ENCODE measurements at regions not wholly inside any gene's neighbourhood (a gene's known extent, or its start where the extent isn't known, plus 50 kb on each side); places are given as distances from the start of the nearest gene placed in this dataset.

- Histone ChIP-seq H2BK120ac (ENCODE audit: low read depth, low read length) (no peak overlapping the region), H3K4me2 (ENCODE audit: low read depth, low read length) (no peak overlapping the region), H3K27ac (ENCODE audit: insufficient read depth, low read length) (no peak overlapping the region), H3K79me1 (ENCODE audit: low read depth in 1 of 2, low read length in 2 of 2) (no peaks in the 10 kb centered on the region), H3K14ac (replicated peaks; ENCODE audit: low read depth, low read length) (no peak overlapping the region), H2BK20ac (ENCODE audit: low read depth, low read length) (no peak overlapping the region), H3K4ac (ENCODE audit: low read depth, low read length) (no peak overlapping the region), H4K91ac (ENCODE audit: insufficient read depth, low read depth, low read length) (no peak overlapping the region), H3K9ac (ENCODE audit: low read depth, low read length) (no peak overlapping the region), H4K8ac (ENCODE audit: low read depth in 2 of 2, low read length in 2 of 2) (no peak overlapping the region), H3K9me1 (ENCODE audit: insufficient read depth, low read length) (no peaks in the 10 kb centered on the region), H3K4me1 (ENCODE audit: control insufficient read depth, insufficient read depth, low read length) (peaks cover 5% of the 10 kb centered on the region), H3K27me3 (ENCODE audit: control insufficient read depth, insufficient read depth, low read length) (no peaks in the 10 kb centered on the region), H3K18ac (ENCODE audit: low read depth, low read length) (no peak overlapping the region), H3K23ac (ENCODE audit: low read depth, low read length) (no peak overlapping the region), H2BK5ac (ENCODE audit: low read depth, low read length, poor library complexity, severe bottlenecking) (no peak overlapping the region), H3K4me3 (ENCODE audit: insufficient read depth, low read depth, low read length) (no peak overlapping the region), H3K36me3 (ENCODE audit: control insufficient read depth, insufficient read depth, low read length) (no peaks in the 10 kb centered on the region), H2BK15ac (ENCODE audit: low read depth, low read length) (no peak overlapping the region), H3K56ac (ENCODE audit: extremely low read depth, insufficient read depth, low read length) (no peak overlapping the region), H2AK9ac (replicated peaks; ENCODE audit: low read depth, low read length, poor library complexity) (no peak overlapping the region), H4K5ac (ENCODE audit: low read depth, low read length) (no peak overlapping the region), H3K9me3 (ENCODE audit: control insufficient read depth, insufficient read depth, low read length) (no peaks in the 10 kb centered on the region), H4K20me1 (ENCODE audit: insufficient read depth, low read length) (no peaks in the 10 kb centered on the region), H2AFZ (replicated peaks; ENCODE audit: low read length, poor library complexity) (no peak overlapping the region), H2AK5ac (ENCODE audit: low read depth, low read length) (no peak overlapping the region)
- BruUV-seq (replicated peaks), result no TSS peak
- ChIA-PET POLR2A (ENCODE audit: unreplicated experiment) (no interaction called here), CTCF (interaction anchor here (0.6 kb wide), 1 partner anchor 9 kb away, joined by 4 read pairs; no protein-coding TSS in a partner anchor)
- DNase-seq, result no peak
- WGBS, 2 experiments (ENCODE audit: extremely low coverage in 2 of 2, insufficient read length in 1 of 2), result no CpG with 5 or more reads among the region's 2 CpGs
- intact Hi-C loops (cut with micrococcal nuclease), result no loop called here
- in situ Hi-C loops (cut with MboI; ENCODE audit: low sequenced_read_pairs), result no loop called here
- TF ChIP-seq CHD1 (IDR thresholded peaks at IDR 0.05; ENCODE audit: low read depth, low read length), result no peak
- no peak for TF ChIP-seq SMC3 (IDR thresholded peaks at IDR 0.05; ENCODE audit: low read depth, low read length)
- no peak for TF ChIP-seq FOS (IDR thresholded peaks at IDR 0.05; ENCODE audit: low read depth, low read length)
- no peak for TF ChIP-seq MXI1 (IDR thresholded peaks at IDR 0.05; ENCODE audit: borderline replicate concordance, low read depth, low read length)
- no peak for TF ChIP-seq CEBPB (IDR thresholded peaks at IDR 0.05; ENCODE audit: low read depth, low read length)
- TF ChIP-seq USF2 (IDR thresholded peaks at IDR 0.05; ENCODE audit: low read depth, low read length), result no peak
- no peak for TF ChIP-seq POLR2A (IDR thresholded peaks at IDR 0.05; ENCODE audit: low read depth, low read length)
- no peak for TF ChIP-seq BHLHE40 (IDR thresholded peaks at IDR 0.05; ENCODE audit: low read depth, low read length)
- TF ChIP-seq, protein P1, sequence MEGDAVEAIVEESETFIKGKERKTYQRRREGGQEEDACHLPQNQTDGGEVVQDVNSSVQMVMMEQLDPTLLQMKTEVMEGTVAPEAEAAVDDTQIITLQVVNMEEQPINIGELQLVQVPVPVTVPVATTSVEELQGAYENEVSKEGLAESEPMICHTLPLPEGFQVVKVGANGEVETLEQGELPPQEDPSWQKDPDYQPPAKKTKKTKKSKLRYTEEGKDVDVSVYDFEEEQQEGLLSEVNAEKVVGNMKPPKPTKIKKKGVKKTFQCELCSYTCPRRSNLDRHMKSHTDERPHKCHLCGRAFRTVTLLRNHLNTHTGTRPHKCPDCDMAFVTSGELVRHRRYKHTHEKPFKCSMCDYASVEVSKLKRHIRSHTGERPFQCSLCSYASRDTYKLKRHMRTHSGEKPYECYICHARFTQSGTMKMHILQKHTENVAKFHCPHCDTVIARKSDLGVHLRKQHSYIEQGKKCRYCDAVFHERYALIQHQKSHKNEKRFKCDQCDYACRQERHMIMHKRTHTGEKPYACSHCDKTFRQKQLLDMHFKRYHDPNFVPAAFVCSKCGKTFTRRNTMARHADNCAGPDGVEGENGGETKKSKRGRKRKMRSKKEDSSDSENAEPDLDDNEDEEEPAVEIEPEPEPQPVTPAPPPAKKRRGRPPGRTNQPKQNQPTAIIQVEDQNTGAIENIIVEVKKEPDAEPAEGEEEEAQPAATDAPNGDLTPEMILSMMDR (conservative IDR thresholded peaks at IDR 0.05; ENCODE audit: low read depth, low read length), result no peak
- no peak for TF ChIP-seq RFX5 (IDR thresholded peaks at IDR 0.05; ENCODE audit: low read depth, low read length)
- TF ChIP-seq, protein P2, sequence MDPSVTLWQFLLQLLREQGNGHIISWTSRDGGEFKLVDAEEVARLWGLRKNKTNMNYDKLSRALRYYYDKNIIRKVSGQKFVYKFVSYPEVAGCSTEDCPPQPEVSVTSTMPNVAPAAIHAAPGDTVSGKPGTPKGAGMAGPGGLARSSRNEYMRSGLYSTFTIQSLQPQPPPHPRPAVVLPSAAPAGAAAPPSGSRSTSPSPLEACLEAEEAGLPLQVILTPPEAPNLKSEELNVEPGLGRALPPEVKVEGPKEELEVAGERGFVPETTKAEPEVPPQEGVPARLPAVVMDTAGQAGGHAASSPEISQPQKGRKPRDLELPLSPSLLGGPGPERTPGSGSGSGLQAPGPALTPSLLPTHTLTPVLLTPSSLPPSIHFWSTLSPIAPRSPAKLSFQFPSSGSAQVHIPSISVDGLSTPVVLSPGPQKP (IDR thresholded peaks at IDR 0.05; ENCODE audit: borderline replicate concordance, low read depth, low read length), result no peak
- no peak for TF ChIP-seq RCOR1 (IDR thresholded peaks at IDR 0.05; ENCODE audit: insufficient replicate concordance, low read length)
- no peak for ATAC-seq (ENCODE audit: low read depth)
- dilution Hi-C loops (cut with HindIII; ENCODE audit: low sequenced_read_pairs, unreplicated experiment), result no loop called here
These were observed 136.8 kb upstream of the BTBD3 start for GRCh38 chr20:11780765-11781369.
